NCI-H526 treated with DMSO at 0.1 percent for 48 hours (cell line): ENCODE measurements at regions not wholly inside any gene's neighbourhood (a gene's known extent, or its start where the extent isn't known, plus 50 kb on each side); places are given as distances from the start of the nearest gene placed in this dataset.
"Not testable (repeated sequence)": the region's sequence is repeated elsewhere in the genome, so short reads cannot be mapped to it uniquely, and the experiment has no call there.

Experiments
- DNase-seq: peaks from one replicate; lab custom pipeline; 2025; lab: John Stamatoyannopoulos, UW

DNA sequence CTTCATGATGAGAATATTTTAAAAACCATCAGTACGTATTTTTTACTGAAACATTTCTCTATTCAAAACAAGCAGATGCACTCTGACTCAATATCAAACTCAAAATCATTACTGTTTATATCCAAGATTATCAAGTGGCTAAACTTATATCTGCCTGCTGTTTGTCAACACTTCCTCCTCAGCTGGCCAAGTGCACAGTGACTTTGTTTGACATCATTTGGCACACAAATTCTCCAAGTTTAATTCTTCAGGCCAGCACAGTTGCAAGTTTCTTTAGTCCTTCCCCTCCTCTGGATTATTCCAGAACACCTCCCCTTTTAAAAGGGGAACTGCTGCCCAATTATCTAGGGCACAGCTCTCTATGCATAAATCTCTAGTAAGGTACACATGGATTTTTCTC, 346.6 kb downstream of the FSIP2 start:
- no peak for DNase-seq

DNA sequence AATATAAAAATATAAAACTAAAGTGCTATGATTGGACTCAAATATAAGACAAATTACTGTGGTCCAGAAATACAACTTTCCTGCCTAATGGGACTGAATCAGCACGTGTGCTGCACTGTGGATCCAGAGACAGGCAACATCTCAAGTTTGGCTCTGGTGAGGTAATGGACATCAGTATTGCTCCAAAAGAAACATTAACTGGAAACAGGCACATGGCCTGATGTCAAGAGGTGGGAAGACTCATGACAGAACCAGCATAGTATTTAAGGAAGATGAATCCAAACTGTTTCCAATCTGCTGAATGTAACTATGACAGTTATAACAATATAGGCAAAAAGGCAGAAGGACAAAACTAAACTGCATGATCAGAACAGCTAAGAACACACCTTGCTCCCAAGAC, 354.6 kb downstream of the FSIP2 start:
- no peak for DNase-seq

DNA sequence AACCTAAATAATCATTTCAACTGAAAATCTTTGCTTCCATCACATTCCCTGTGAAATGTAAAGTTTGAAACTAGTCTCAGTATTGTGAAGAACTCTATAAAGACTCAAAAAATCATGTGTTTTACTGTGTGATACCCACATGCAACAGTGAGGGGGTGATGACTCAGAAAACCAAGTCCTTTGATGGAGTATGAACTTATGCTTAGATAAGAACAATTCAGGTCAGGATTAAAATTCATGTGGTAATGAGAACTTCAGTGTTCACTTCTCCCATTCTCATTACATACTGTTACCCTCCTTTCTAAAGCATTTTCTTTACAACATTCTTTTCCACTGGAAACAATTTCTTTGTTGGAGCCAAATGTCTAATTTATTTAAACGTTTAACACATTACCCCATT, 360.2 kb downstream of the FSIP2 start:
- DNase-seq = no peak

DNA sequence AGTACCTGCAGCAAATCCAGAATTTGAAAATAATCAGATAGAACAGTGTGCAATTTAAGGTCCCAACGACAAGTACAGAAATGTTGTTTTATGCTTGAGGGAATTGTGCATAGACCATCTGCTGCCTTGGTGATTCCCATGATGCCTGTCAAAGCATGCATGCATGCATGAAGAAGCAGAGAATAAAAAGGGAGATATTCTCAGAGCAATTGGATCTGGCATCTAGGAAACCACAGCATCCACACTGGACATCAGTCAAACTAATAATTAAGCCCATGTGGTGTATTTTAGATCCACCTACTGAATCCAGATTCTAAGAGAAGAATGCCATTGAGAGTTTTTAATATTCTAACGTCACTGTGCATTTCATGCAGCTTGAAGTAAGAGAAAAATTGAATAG, 361.2 kb downstream of the FSIP2 start:
- DNase-seq = no peak

DNA sequence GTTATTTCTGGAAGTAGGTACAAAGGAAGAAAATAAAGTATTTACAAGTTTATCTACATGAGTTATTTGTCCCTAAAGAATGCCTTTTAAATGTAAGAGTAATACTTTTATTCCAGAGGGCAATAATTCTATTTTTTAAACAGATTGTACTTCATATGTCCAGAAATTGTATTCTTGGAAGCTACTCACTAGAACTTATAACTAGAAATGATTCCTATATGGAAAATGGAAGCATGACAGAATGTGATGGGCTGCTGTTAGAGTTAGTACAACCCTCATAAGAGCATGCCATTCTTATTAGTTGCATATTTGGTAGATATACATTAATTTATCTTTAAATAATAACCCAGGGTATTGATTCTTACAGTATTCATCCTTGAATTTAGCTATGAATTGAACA, 362.0 kb downstream of the FSIP2 start:
- no peak for DNase-seq

DNA sequence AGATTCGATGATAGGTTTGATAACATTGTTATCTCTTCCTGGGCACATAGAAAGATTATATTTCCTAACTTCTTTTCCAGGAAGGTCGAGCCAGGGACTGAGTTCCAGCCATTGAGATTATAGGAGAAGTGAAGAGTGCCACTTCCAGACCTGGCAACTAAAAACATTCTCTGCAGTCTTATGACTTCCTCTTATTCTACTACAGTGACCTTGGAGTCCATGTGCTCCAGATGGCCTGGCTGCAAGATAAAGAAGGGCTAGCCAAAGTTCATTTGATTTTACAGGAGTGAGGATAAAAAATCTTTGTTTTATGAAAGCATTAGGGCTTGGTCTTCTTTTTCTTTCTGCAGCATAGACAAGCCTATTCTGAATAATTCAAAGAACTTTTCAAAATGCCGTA, 363.0 kb downstream of the FSIP2 start:
- DNase-seq = no peak

DNA sequence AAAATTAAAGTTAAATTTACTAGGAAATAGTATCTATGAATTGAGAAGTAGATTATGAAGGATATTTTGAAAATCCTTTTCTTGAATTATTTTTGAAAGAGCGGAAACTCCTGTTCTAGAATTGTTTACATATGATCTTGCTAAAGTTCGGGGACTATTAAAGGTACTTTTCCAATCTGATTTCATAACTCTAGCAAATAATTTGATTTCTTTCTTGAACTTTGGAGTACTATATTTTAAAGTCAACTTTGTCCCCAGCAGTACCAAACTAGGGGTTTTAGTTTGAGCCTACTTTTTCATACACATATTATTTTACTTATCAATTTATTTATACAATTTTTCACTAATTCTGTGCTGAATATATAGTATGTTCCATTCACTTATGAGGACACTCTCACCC, 364.7 kb downstream of the FSIP2 start:
- no peak for DNase-seq

DNA sequence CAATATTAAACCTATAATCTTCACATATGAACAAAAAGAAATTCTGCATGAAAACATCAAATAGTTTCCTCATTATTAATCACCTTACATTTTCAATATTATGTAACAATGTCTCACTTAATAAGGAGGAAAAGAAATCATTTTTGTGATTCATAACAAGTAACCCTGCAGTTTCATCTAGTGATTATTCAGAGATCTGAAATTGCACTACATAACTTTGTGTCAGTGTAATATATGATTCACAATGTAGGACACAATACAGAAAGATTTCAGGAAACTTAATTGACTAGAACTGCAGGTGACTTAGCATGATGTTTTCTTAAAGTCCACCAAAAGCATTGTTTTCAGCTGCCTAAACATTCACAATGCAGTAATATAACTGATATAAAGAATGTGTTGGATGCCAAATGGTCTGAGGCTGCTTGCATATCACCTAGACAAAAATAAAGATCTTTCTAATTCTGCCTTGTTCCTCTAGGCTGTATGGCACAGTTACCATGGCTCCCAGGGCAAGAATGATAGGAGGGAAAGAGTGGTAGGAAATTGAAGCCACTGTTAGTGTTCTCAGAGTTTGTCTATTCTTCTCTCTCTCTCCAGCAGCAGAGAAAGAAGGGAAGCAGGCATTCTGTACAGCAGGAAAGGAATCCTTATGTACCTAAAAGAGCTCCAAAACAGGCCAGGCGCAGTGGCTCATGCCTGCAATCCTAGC, 366.6 kb downstream of the FSIP2 start:
- DNase-seq = no peak

DNA sequence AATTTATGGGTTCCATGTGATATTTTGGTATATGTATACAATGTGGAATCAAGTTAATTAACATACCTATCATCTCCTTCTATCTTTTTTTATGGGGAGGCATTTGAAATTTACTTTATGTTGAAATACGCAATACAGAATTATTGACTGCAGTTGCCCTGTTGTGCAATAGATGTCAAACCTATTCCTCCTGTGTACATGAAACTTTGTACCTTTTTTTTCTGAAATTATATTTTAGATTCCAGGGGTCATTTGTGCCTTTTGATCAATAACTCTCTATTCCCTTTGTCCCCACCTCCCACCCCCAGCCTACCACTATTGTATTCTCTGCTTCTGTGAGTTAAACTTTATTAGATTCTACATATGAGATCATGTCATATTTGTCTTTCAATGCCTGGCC, 369.9 kb downstream of the FSIP2 start:
- no peak for DNase-seq

DNA sequence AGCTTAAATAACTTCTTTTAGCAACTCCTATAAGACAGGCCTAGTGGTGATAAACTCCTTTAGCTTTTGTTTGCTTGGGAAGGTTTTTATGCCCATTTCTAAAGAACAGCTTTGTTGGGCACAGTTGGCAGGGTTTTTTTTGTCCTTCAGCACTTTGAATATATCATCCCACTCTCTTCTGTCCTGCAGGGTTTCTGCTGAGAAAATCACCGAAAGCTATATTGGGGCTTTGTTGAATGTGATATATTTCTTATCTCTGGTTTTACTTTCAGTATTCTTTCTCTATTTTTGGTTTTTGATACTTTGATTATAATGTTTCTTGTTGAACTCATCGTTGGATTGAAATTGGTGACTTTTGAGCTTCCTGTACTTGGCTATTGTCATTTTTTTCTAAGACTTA, 372.8 kb upstream of the ZC3H15 start:
- DNase-seq = no peak

DNA sequence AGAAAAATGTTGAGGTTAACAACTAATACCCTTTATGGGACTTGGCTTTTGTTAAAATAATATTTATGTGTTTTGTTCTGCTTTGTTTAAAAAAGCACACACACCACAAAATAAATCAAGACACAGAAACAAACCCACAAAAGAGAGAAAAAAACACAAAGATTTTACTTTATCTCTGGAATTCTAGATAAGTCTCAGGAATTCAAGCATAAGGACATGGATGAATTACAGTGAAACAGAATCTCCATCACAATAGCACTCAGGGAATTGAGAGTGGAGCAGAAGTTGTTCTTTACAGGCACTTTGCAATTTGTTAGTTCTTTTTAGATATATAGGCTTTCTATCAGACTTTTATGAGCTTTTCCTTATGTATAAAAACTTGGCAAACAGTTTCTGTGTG, 360.9 kb upstream of the ZC3H15 start:
- DNase-seq = no peak

DNA sequence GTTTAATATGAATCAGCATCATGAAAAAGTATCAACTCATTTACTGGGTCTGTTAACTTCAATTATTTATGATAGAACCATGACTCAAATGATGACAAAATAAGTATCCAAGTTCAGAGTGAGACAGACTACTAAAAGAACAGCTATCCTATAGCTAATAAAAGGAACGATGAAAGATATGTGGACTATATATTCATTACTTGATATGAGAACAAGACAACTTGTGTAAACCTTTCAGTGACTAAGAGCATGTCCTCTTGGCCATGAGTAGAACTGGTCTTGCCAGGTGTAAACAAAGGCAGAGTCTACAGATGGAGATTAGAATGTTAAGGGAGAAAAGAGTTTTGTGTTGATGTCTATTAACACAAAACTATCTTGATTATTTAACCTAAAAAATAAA, 360.4 kb upstream of the ZC3H15 start:
- DNase-seq = no peak

DNA sequence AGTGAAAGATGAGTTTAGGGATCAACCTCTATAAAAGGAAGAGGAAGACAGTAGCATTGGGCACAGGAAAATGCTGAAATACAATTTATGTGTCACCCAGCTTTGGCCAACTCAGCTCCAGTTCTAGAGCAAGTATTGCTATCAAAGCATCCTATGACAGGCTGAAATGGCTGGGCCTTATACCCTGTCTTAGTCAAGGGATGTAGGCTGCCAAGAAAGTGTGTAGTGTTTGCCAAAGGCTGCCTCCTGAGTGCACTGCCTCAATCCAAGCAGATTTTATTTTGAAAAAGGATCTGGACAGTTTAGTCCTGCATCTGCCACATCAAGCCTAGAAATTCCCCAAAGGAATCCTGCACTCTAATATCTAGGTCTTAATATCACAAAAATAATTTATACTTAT, 359.9 kb upstream of the ZC3H15 start:
- DNase-seq = no peak

DNA sequence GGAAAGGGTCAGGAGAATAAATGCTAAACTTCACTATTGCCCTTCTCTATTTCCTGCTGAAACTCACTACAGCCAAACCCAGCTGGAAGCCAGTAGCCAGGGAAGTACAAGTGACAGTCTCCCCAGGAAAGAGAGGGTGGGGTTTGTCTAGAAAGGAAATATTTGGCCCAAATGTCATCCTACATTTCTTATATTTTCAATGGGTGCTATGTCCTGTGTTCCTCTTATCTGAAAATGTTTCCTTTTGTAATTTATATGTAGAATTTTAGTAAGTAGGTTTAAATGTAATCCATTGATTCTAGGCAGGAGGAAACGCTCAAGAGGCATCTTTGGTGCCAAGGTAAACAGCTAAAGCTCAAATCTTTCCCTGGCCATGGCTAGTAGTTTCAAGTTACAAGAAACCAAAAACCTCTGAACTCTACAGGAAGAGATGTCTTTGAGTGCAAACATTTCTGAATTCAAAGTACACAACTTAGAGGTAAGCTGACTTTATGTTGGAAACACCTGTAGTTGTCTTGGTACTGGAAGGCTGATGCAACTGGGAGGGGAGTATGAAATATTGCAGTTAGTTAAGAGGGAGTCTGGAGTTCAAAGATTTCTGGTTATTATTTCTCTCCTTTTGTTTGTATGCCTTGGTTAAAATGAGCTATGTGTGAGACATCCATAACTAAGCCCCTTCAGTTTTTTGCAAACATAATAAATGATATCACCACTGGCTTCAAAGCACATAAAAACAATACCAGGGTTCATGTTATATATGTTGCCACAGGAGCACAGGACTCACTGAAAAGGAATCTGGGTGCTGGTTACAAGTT, 356.1 kb upstream of the ZC3H15 start:
- DNase-seq = no peak

DNA sequence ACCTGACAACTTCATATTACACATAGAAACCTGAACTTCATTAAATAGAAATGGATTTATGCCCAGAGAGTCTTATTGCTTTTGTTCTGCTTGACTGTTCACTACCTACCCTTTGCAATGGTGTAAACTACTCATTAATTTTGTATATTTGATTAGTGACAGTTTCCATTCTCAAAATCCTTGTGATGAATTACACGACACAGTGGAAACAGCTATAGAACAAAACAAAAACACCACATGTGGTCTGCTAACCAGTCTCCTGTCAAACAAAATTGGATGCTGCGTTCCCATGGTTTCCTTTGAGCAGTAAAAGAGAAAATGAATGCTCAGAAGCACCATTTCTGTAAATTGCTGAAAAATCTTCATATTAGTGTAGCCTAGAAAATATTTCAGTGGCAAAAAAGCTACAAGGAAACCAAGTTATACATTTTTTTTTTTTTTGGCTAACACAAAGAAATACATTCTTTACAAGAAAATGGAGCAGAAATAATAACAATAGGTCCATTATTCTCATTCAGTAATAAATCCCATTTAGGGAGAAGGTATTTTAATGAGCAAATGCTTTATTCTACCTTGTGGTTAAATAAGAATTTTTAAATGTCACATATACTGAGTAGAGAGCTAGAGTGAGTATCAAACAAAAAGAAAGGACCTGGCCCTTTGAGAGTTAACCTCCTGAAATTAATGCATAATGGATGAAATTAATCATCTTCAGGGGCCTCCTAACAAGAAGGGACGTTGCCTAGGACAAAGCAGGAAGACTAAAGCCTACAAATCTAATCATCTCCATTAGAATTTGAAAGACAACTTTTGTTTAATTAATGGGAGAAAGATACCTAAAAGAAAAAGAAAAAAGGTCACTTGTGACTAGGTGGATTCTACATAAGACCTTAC, 355.1 kb upstream of the ZC3H15 start:
- no peak for DNase-seq

DNA sequence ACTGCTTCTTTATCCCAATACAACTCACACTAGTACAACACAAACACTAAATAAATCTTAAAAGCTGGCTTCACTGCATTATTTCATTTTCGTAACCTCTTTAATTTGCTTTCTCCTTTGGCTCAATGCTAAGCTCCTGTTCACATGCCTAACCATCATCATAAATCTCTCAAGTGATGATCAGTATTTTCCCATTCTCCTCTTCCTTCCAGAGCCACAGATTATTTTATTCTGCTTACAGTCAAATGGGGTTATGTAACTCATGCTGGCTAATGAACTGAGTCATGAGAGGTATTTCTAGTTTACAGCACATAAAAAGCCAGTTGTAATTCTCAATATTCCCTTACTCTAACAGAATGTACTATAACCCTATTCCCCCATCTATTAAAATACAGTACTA, 350.4 kb upstream of the ZC3H15 start:
- DNase-seq = no peak

DNA sequence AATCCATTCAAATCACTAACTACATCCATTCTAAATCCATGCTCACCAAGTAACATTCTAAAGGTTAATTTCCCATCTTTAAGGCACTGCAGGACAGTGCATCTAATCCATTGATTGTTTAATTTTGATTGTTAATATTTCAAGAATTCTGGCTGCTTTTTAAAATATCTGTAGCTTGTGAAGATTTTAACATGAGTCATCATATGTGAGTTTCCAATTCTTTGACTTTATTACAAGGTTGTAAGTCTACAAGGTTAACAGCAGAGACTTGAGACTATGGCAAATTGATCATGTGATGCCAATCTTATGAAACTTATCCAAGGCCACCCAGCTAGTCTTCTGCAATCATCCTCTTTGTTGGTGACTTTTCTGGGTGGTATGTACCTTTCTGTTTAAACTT, 349.2 kb upstream of the ZC3H15 start:
- no peak for DNase-seq

DNA sequence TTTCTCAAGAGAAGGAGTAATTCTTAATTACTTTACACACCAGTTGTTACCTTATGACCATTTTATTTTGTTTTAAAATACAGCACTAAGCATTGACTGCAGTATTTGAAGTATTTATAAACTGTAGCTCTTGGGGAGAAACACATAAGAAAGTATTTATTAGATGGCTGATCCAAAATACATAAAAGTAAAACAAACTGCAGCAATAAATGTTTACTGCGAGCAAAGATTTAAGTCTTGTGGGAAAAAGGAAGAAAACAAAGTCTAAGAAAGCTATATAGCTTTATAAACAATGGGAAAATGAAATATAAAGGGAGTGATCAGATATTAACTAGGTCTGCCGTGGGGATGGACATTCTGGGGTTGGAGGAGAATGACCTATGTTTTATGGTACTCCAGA, 347.2 kb upstream of the ZC3H15 start:
- DNase-seq = no peak

DNA sequence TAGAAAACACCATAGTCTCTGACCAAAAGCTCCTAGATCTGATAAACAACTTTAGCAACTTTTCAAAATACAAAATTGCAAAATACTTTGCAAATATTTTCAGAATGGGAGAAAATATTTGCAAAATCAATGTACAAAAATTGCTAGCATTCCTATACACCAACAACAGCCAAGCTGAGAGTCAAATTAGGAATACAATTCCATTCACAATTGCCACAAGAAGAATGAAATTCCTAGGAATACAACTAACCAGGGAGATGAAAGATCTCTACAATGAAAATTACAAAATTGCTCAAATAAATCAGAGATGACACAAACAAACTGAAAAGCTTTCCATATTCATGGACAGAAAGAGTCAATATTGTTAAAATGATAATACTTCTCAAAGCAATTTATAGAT, 327.0 kb upstream of the ZC3H15 start:
- DNase-seq = no peak

DNA sequence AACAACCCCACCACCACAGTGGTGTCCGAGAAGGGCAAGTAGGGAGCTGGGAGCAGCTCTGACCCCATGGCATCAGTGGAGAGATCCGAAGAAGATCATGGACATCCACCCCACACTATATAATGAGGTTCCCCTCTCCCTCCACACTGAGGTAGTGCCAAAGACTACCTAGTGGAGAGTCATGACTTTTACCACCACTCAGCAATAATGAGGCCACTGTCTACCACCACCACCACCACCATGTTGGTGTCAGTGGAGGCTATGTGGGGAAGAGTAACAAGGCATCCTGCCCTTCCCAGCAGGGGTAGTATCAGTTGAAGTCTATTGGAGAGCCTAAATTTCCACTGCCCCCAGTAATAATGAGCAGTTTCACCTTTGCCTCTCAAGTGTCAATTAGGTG, 321.7 kb upstream of the ZC3H15 start:
- no peak for DNase-seq

DNA sequence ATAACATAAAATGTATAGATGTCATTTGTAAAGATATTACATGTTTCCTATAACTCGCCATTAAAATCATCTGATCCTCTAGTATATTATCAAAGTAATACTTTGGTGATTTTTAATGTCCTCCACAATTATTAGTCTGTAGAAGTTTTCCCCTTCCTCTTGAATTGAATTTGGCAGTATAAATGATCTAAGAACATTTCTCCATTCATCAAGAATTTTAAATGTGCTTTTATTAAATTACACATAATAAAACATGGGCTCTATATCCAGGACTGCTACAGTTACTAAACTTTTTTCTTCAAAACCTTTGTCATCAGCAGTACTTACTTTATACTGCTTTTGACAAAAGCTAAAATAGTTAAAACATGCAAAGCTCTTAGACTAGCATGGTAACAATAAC, 315.4 kb upstream of the ZC3H15 start:
- no peak for DNase-seq

DNA sequence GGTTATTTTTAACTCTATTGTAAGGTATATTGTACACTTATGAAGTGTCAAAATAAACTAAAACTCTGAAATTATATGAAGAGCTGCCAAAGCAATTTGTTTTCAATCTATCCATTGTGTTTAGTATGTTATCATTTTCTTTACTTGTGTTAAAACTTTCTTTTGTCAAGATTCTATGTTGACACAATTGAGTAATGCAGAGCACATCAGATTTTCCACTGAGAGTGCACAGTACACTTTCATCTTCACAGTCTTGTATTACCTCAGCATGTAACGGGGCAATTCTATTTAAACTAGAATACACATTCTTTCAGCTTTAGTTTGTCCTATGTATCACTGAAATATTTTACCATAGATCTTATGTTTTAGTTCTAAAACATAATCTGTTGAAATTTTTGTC, 304.4 kb upstream of the ZC3H15 start:
- no peak for DNase-seq

DNA sequence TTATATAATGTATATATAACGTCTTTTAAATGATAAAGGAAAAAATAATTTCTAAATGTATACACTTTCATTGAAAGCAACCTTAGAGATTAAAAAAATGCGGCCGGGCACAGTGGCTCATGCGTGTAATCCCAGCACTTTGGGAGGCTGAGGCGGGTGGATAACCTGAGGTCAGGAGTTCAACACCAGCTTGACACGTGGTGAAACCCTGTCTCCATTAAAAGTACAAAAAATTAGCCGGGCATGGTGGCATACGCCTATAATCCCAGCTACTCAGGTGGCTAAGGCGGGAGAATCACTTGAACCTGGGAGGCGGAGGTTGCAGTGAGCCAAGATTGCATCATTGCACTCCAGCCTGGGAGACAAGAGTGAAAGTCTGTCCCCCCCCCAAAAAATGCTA, 303.7 kb upstream of the ZC3H15 start:
- not testable (repeated sequence) for DNase-seq
